GM19043 (cell line): ENCODE measurements at regions not wholly inside any gene's neighbourhood (a gene's known extent, or its start where the extent isn't known, plus 50 kb on each side); places are given as distances from the start of the nearest gene placed in this dataset.

Source experiments
- ATAC-seq: cut with Tn5 transposase; IDR thresholded peaks from one replicate; pipeline ENCODE4 v1.9.1; 2021; ENCODE audit warnings: low read depth; ENCODE audit not compliant: unreplicated experiment

DNA sequence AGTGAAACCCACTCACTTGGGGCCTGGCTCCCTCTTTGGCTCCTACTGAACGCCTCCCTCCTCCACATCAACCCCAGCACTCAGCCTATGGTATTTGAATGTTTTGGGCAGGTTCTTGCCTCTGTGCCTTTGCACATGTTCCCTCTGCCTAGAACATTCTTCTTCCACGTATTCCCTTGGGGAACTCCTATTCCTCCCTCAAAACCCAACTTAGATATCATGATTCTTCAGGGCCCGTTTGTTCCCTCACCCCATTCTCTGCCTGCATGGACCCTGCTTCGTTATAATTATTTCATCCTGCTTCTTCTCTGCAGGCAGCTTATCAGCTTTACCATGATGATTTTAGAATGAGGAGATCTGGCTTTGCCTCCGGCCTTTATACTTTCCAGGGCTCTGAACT is 215.0 kb upstream of the IER5L start:
- no peak for ATAC-seq

DNA sequence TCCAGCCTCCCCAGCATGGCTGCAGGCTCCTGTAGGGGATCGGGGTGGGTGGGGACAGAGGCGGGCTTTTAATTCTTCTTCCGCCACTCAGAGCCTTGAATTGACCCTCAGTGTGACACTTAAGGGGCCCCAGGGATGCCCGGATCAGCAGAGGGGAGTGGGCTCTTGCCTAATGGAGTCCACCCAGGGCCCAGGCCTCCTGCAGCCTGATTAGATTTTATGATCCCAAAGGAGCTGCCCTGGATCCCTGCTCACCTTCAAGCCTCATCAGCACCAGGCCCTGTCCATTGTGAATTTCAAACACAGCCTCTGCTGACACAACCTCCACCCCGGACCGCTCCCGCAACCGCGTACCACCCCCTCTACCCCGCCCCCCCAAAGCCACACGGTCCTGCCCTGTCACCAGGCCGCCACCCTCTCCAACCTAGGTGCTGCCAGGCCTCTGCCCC is 214.1 kb upstream of the IER5L start:
- ATAC-seq = no peak

DNA sequence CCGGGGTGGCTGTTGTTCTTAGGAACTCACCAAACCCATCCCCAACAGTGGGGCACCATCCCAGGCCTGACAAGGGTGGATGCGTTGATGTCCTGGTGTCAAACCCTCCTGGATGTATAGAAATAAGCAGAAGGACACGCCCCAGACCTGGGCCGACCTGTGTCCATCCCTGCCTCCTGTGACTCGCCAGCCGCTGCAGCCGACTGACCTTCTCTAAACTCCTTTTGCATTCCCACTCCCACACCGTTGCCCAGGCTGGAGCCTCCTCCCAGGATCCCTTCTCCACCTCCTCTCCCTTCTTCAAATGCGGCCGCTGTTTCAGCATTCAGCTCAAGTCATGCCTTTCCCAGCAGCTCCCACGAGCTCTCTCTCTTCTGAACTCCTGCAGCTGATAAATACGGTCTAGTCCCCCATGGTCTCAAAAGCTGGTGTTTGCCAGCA is 213.2 kb upstream of the IER5L start:
- no peak for ATAC-seq

DNA sequence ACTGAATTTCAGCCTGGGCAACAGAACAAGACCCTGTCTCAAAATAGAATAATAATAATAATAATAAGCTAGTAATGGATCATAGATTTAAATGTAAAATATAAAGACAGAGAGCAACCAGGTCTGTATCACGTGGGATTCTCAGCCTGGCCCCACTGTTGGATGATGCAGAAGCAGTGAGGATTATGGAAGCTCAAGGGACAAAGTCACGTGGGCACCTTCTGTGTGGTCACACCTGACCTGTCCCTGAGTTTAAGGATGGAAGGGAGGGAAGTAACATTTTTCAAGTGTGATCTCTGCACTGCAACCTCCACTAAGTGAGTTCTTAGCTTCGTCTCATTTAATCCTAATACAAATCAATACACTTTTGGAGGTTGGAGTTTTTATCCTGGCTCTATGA is 212.5 kb upstream of the IER5L start:
- no peak for ATAC-seq

DNA sequence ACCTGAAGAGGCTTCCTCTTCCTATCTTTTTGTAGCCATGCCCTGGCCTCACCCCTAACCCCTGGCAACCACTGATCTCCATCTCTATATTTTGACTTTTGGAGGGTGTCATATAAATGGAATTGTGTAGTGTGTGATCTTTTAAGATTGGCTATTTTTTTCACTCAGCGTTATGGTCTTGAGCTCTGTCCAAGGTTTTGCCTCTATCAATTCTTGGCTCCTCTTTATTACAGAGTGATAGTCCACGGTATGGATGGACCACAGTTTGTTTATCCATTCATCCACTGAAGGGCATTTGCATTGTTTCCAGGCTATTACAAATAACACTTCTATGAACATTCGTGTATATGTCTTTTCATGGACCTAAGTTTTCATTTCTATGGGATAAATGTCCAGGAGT is 209.8 kb upstream of the IER5L start:
- no peak for ATAC-seq

DNA sequence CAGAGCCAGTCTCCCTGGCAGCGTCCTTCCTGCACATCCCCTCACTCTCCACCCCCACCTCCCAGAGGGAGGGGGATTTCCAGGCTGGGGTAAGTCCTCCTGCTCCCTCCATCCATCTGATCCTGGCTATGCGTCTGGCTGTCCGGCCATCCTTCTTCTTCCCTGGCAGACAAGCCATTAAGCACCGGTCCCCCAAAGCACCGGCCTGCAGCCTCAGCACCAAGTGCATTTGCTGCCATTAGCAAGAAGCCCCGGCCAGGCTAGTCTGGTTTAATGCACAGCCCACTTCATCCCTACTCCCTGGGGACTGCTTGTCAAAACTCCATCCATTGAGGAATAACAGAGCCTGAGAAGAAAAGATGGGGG is 208.7 kb upstream of the IER5L start:
- ATAC-seq = no peak

DNA sequence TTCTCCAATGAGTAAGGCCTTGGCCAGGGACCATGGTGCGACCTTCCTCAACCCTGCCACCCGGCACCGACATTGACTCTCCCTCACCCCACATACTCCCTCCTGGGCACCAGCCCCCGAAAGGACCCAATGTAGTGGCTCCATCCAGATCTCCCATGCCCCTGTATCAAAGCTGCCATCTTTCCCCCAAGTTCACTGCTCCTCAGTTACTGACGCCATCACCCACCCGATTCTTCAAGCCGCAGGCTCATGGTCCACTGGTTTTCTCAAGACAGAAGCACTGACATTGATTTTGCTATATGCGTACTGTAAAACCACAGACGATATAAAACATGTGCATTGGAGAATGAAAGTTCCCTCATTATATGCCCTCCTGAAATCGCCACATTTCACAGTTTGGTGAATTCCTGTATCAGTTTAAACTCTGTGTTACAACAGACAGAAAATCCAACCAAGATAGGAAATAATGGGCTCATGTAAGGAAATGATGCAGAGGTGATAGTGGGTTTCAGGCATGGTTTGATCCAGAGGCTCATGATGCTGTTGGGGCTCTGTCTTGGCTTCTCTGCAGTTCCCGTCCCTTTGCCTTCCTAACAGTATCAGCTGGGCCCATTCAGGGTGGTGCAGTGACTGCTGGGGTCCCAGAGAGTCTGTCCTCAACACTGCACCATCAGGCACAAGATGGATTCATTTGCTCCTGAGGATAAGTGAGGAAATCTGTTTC is 207.3 kb upstream of the IER5L start:
- ATAC-seq = no peak

DNA sequence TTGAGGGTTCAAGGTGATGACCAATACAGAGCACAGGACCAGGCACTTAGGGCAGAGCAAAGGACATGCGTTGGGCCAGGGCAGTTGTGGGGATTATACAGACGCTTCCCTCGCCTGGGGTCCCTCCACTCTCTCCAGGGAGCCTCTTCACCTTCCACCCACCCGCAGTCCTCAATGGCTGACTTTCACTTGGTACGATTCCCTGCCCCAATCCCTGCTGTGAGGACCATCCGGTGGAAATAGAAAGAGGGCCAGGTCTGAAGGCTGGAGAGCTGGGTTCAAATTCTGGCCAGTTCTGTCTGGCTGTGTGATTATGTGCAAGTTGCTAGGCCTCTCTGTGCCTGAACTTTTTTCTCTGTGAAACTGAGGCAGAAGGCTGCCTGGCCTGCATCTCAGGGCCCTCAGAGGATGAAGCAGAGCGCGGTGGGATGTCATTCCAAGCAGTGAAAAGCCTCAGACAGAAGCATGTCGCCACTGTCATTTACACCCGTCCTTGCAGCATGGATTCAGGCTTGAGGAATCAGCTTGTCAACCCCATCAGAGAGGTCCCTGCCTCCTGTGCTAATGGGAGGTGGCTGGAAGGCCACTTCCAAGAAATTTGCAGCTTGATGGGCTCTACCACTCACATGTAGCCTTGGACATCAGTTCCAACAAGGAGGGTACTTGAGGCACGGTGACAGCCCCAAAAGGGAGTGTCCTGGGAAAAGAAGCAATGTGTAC is 206.6 kb upstream of the IER5L start:
- no peak for ATAC-seq

DNA sequence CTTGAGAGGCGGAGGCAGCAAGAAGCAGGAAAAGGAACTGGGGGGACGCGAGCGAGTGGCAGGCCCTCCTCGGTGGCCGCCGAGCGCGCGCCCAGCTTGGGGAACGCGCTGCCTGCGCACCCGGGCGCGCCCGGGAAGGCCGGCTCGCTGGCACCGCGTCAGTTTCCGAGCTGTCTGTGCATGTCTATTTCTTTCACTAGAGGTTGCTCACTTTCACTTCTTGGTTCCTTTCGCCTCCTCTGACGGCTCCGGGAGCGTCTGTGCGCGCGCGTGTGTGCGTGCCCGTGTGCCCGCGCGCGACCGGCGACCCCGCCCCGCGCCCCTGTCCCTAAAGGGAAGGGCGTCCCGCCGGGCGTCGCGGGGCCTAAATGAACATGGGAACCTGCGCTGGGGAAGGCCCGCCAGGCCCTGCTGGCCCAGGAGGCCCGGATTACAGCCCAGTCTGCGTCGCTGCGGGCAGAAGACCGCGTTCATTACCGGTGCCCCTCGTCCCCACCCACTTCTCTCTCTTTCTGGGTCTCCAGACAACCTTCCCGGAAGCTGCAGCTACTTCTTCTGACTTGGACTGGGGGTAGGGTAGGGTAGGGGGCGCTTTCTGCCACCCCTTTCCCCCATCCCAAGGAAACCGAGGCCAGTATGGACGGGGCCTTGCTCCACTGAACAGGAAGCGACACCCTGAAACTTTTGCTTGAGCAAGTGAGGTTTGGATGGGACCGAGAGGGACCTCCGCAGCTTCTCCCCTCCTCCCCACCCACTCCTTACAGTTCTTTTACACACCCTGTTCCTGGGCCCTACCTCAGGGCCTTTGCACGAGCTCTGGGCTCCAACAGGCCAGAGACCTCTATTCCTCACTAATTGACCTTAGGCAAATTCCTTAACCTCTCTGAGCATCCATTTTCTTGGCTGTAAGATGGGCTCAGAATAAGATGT is 205.8 kb upstream of the IER5L start:
- no peak for ATAC-seq

DNA sequence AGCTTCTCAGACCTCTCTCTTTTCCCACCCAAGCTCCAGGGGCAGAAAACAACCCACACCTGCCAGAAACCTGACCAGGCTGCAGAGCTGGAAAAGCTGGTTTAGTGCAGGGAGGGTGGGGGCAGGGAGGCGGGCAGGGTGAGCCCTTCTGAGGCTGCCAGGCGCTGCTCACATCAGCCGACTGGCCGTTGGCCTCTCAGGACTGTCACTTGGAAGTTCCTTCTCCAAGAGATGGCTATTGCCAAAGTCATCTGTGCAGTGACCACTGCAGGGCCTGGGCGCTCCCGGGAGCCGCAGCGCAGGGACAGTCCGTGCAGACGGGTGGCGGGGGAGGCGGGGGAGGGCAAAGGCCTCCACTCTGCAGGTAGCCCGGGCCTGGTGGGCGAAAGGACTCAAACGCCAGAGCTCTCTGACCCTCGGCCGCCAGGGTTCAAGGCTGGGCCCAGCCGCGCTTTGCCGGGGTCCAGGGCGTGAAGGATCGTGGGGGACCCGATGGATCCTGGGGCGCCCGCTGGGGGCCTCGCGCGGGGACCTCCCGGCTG is 205.0 kb upstream of the IER5L start:
- ATAC-seq = no peak

DNA sequence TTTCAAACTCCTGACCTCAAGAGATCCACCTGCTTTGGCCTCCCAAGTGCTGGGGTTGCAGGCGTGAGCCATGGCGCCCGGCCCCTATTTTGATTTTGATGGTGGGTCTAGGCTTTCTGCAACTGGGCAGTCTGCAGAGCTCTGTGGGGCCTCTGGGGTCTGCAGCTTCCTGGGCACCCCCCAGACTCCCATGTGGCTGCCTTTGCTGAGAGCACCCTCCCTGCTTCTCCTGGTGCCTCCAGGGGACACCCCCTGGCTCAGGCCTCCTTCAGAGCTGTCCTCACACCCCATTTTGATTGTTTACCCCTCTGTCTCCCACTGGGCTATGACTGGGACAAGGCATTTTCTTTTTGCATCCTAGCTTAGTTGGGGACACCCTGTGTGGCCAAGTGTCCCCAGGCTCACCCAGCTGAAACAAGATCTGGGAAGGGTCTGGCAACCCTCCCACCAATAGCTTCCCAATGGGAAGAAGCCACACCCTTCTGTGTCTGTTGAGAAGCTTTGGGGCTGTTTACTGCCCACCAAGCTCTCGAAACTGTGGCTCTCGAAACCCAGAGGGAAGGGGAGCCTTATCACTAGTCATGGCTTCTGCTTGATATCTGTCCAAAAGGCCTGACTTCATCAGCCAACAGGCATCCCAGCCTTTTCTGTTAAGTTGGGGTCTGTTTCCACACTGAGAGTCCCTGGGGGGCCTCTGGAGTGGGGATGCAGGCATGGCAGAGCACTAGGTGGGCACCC is 204.4 kb upstream of the IER5L start:
- ATAC-seq = no peak

DNA sequence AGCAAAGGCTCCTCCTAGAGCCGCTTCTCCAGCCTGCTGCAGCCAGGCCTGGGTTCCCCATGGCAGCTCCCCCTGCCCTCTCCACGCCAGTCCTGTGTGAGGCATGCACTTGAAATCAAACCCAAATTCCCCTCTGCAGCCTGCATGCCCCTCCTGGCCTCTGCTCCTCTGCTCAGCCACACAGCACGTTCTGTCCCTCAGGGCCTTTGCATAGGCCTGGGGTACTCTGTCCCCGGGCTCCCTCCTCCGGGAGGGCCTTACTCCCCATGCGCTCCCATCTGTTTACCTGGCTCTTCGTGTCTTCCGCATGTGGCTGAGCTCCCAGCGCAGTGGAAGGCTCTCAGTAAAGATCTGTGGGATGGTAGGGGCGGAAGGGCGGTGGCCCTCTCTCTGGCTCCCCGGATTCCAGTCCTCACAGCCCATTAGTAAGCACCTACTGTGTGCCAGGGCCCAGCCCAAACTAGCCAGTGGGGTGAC is 203.5 kb upstream of the IER5L start:
- no peak for ATAC-seq

DNA sequence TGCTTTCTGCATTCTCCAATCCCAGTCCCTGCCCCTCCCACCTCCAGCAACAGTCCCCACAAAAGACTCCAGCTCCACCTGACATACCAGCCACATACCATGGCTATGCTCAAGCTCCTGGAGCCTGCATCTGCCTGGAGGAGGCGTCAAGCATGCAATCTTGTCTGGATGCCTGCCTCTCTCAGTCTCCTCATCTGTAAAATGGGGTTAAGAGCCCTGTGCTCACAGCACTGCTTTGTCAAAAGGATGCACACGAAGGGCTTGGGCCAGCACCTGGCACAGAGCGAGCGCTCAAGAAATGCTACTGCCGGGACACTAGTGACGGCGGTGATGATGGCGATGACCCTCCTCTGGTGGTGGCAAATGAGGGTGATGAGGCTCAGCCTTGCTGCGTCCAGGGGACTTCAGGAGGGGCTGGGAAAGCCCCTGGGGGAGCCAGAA is 202.9 kb upstream of the IER5L start:
- ATAC-seq = no peak

DNA sequence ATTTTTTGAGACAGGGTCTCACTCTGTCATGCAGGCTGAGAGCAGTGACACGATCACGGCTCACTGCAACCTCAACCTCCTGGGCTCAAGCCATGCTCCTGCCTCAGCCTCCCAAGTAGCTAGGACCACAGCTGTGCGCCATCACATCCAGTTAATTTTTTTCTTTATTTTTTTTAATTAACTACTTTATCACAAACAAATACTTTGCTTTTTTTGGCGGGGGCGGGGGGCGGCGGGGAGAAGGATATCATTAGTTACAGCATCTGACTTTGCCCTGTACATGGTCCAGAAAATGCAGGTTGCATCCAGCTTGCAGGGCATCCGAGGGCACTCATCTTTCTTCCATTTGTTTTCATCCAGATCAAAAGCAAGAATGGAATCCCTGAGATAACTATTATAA is 201.8 kb upstream of the IER5L start:
- no peak for ATAC-seq

DNA sequence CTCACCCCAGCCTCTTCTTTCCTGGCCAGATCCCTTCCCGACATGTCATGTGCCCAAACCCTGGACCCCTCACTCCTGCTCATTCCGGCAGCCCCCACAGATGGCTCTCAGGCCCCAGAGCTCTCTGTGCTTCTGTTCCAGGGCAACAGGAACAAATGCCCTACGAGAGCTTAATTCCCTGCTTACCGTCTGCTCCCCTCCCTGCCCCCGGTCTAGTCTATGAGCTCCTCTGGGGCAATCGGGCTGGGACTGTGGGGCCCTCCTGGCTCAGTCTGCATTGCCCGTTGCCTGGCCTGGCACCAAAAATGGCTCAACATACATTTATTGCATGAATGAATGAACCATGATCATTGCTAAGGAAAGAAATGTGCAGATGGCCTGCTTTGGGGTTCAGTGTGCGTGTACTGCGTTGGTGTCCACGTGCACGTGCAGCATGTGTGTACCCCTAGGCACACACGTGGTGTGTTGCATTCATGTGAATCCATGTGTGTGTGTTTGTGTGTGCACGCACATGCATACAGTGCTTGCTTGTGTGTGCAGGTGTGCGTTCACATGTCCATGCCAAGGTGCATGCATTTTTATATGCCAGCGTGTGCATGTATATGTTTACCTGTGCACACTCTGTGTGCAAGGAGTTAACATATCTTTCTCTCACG is 201.2 kb upstream of the IER5L start:
- ATAC-seq = no peak

DNA sequence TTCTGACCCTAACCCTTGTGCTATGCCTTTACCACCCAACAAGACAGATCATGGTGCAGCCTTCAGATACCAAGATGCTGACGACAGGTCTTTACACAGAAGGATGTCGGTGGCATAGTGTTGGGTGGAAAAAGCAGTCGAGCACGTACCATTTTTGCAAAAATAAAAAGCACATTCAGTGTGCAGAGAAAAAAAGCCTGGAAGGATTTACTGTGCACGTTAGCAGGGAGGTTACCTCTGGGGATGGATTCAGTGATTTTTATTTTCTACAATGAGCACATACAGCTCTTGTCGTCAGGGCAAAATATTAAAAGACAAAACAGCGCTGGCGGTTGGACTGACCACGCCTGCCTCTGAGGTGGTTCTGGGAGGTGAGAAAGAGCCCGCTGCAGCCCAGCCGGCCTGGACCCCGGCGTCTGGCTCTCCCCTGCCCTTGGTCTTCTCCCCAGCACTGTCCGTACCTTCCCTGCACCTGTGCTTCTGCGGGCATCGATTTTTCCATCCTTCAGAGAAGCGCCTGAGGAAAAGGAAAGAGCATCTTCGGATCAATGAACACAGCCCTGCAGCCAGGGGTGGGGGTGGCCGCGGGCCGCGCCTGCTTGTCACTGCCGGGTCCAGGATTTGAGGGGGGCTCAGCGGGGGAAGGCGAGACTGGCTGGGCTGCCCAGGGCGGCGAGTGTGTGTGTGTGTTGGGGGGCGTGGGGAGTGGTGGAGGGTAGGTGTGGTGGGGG is 200.0 kb upstream of the IER5L start:
- ATAC-seq = no peak

DNA sequence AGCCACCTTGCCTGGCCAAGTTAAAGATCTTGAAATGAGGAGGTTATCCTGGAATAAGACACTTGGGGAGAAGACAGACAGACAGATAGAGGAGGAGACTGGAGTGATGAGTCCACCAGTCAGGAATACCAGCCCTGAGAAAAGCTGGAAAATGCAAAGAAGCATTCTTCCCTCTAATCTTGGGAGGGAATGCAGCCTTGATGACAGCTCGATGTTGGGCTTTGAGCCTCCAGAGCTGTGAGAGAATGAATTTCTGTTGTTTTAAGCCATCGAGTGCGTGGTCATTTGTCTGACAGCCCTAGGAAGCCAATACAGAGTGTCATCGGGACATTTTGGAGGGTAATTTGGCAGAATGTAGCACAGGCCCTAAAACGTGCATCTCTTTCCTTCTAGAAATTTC is 199.1 kb upstream of the IER5L start:
- no peak for ATAC-seq

DNA sequence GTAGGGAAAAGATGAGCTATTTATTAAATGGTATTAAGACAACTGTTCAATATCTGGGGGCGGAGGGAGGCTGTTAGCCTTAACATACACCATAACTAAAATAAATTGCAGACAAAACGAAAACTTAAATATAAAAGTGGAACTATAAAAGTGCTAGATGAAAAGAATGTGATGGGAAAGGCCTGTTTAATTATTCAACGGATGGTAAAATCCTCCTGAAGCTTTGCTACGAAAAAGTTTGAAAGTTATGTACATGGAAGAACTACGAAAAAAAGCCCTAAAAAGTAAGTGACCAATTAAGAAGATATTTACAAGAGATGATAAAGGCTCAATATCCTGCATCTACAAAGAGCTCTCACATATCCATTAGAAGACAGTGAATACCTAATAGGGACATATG is 197.8 kb upstream of the IER5L start:
- ATAC-seq = no peak

DNA sequence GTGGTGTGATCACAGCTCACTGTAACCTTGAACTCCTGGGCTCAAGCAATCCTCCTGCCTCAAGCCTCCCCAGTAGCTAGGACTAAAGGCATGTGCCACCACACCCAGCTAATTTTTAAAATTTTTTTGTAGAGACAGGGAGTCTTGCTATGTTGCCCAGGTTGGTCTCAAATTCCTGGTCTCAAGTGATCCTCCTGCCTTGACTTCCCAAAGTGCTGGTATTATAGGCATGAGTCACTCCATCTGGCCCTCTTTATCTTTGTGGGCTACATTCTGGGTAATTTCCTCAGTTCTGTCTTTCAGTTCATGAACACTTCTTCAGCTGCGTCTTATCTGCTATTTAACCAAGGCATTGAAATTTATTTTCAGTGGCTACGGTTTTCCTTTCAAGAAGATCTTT is 196.6 kb upstream of the IER5L start:
- ATAC-seq = no peak
